K562 (cell line): ENCODE measurements at regions not wholly inside any gene's neighbourhood (a gene's known extent, or its start where the extent isn't known, plus 50 kb on each side); places are given as distances from the start of the nearest gene placed in this dataset.

Source experiments
- ATAC-seq: fragments of 200-7000 bp; cut with Tn5 transposase; 3 replicates; pipeline ENCODE4 v1.9.1; 2020; ENCODE audit warnings: moderate library complexity
- BruUV-seq: library from RNA; stranded (reverse); fragments of 400-500 nt; replicated peaks from 2 replicates; lab custom pipeline; 2021; lab: Mats Ljungman, UMichigan
- CTCF ChIA-PET: fragments of 300-600 bp; formaldehyde crosslinking; extraction: SDS; loops from one replicate; lab custom pipeline; 2021; ENCODE audit warnings: low intra/inter-chr PET ratio; lab: Yijun Ruan, JAX
- POLR2A ChIA-PET: fragments of 300-600, 350-650 bp; sonication (Branson Sonifier 250); formaldehyde crosslinking; extraction: SDS; loops from one replicate; lab custom pipeline; 2021; ENCODE audit warnings: antibody characterized with exemption, inconsistent platforms; lab: Yijun Ruan, JAX
- DNase-seq, 4 experiments: peaks; one replicate each; pipeline versions ENCODE4 v3.0.0 to v3.0.0-alpha.2; 2011 to 2018; ENCODE audit warnings: low spot score in 3 of 4, mixed read lengths in 3 of 4; ENCODE audit errors: extremely low read depth in 1 of 4
- FAIRE-seq: peaks from 2 replicates; lab custom pipeline; 2011; peaks lifted over from hg19 to GRCh38; lab: Jason Lieb, UNC
- H2AFZ ChIP-seq: 2 replicates; pipeline ENCODE4 v1.6.0; 2011; ENCODE audit warnings: low read depth, low read length, control low read depth, inconsistent platforms
- H3K27ac ChIP-seq: fragments of 200-600 bp; 3 replicates; pipeline ENCODE4 v1.8.0; 2011; ENCODE audit warnings: low read depth, mild to moderate bottlenecking, control low read depth, inconsistent platforms, low read length, moderate library complexity, mixed read lengths; ENCODE audit errors: extremely low read depth
- H3K27me3 ChIP-seq, 2 experiments: fragments of 300-600 bp in 1 of 2; 2 replicates in 1 of 2; 3 replicates in 1 of 2; pipeline versions ENCODE4 v1.6.0 to v1.8.0; 2011; ENCODE audit warnings: inconsistent platforms in 2 of 2, low read length in 2 of 2, mild to moderate bottlenecking in 1 of 2, mixed read lengths in 1 of 2, moderate library complexity in 1 of 2; ENCODE audit not compliant: control insufficient read depth in 2 of 2, insufficient read depth in 2 of 2
- H3K36me3 ChIP-seq: fragments of 300-600 bp; 3 replicates; pipeline ENCODE4 v1.8.0; 2011; ENCODE audit warnings: mild to moderate bottlenecking, low read length, inconsistent platforms; ENCODE audit not compliant: control insufficient read depth, insufficient read depth
- H3K4me1 ChIP-seq, 2 experiments: fragments of 200-600 bp in 1 of 2; replicated peaks in 1 of 2; 2 replicates in 1 of 2; 3 replicates in 1 of 2; pipeline versions ENCODE4 v1.5.1 to v1.8.0; 2011; ENCODE audit warnings: inconsistent platforms in 2 of 2, low read length in 2 of 2, mild to moderate bottlenecking in 1 of 2, mixed read lengths in 1 of 2, moderate library complexity in 1 of 2; ENCODE audit not compliant: control insufficient read depth in 2 of 2, insufficient read depth in 2 of 2
- H3K4me2 ChIP-seq: 2 replicates; pipeline ENCODE4 v1.6.1; 2011; ENCODE audit warnings: low read length, control low read depth, inconsistent platforms, mixed read lengths; ENCODE audit not compliant: insufficient read depth
- H3K4me3 ChIP-seq: fragments of 200-600 bp; sonication (generic), shearing (Covaris generic); 2 replicates; pipeline ENCODE4 v1.5.1; 2016; ENCODE audit warnings: control low read depth, inconsistent platforms
- H3K79me2 ChIP-seq: fragments of 200-600 bp; 3 replicates; pipeline ENCODE4 v1.8.0; 2011; ENCODE audit warnings: low read length, inconsistent platforms; ENCODE audit not compliant: control insufficient read depth, insufficient read depth
- H3K9ac ChIP-seq, 2 experiments: 2 replicates each; pipeline versions ENCODE4 v1.6.0 to v1.6.1; 2011; ENCODE audit warnings: low read depth in 2 of 2, low read length in 2 of 2, control low read depth in 1 of 2, inconsistent platforms in 1 of 2, mild to moderate bottlenecking in 1 of 2, mixed read lengths in 1 of 2; ENCODE audit not compliant: insufficient read depth in 1 of 2
- H3K9me1 ChIP-seq: one replicate; pipeline ENCODE4 v1.6.0; 2011; ENCODE audit warnings: inconsistent platforms, mild to moderate bottlenecking, low read length, moderate library complexity; ENCODE audit not compliant: control insufficient read depth, insufficient read depth
- H3K9me3 ChIP-seq: replicated peaks from 2 replicates; pipeline ENCODE4 v1.5.1; 2011; ENCODE audit warnings: low read depth, low read length, inconsistent platforms; ENCODE audit not compliant: control insufficient read depth, insufficient read depth
- H4K20me1 ChIP-seq: replicated peaks from 2 replicates; pipeline ENCODE4 v1.6.1; 2011; ENCODE audit warnings: low read length, inconsistent platforms, mixed read lengths; ENCODE audit not compliant: control insufficient read depth, insufficient read depth
- FIP1L1 ChIP-seq: fragments of 200-400 bp; formaldehyde crosslinking; IDR thresholded peaks from 2 replicates; pipeline ENCODE4 v1.6.1; 2018; ENCODE audit warnings: mild to moderate bottlenecking, low read depth, low read length; ENCODE audit not compliant: poor library complexity, severe bottlenecking
- KHSRP ChIP-seq: fragments of 450-650 bp; IDR thresholded peaks from 2 replicates; pipeline ENCODE4 v1.6.1; 2017
- MIER1 ChIP-seq: fragments of 450-650 bp; IDR thresholded peaks from 2 replicates; pipeline ENCODE4 v1.6.1; 2016; ENCODE audit warnings: antibody characterized with exemption, mild to moderate bottlenecking, low read depth
- MYBL2 ChIP-seq, 2 experiments: fragments of 450-650 bp in 1 of 2; sonication (generic) in 1 of 2; formaldehyde crosslinking in 1 of 2; IDR thresholded peaks; 2 replicates each; pipeline versions ENCODE4 v1.6.1 to v1.8.1; 2017 to 2022; ENCODE audit warnings: borderline replicate concordance in 1 of 2, inconsistent platforms in 1 of 2, low read depth in 1 of 2, mild to moderate bottlenecking in 1 of 2, missing genetic modification reagents in 1 of 2, moderate library complexity in 1 of 2
- ZFPM2 ChIP-seq: fragments of 250-450 bp; sonication (Bioruptor Pico); IDR thresholded peaks from 2 replicates; pipeline ENCODE4 v1.5.1; 2022; ENCODE audit warnings: mild to moderate bottlenecking
- ZNF717 ChIP-seq: fragments of 250-450 bp; sonication (Bioruptor Pico); IDR thresholded peaks from 2 replicates; pipeline ENCODE4 v1.5.0; 2021
- ZNF764 ChIP-seq: fragments of 250-450 bp; sonication (Bioruptor Pico); IDR thresholded peaks from 2 replicates; pipeline ENCODE4 v1.4.0; 2020; ENCODE audit warnings: low read depth, mild to moderate bottlenecking, moderate library complexity
- WGBS: fragments of 100-300 bp; shearing (Covaris generic); methylation state at CpG from one replicate; pipeline ENCODE4 v1.1.6; 2016; ENCODE audit warnings: low coverage, mixed read lengths; ENCODE audit not compliant: insufficient coverage; ENCODE audit errors: missing lambda C conversion rate; 5-methylcytosine and 5-hydroxymethylcytosine counted together
- in situ Hi-C: fragments of 300-500 bp; cut with MboI; formaldehyde crosslinking; loops from 4 replicates; pipeline ENCODE4 v1.15.0; 2018; ENCODE audit warnings: inconsistent platforms, mixed read lengths
- intact Hi-C: fragments of 100-400 bp; cut with micrococcal nuclease; formaldehyde crosslinking; loops from 2 replicates; pipeline ENCODE4 v1.14.2; 2022
- TF ChIP-seq, protein P1 (sequence below): sonication (generic); formaldehyde crosslinking; IDR thresholded peaks from 2 replicates; pipeline ENCODE4 v1.8.0; 2022; ENCODE audit warnings: mild to moderate bottlenecking, missing genetic modification reagents
- TF ChIP-seq, protein P2 (sequence below): sonication (generic); formaldehyde crosslinking; IDR thresholded peaks from 2 replicates; pipeline ENCODE4 v1.8.0; 2022; ENCODE audit warnings: missing genetic modification reagents, mild to moderate bottlenecking, borderline replicate concordance
- TF ChIP-seq, protein P3 (sequence below), 2 experiments: fragments of 150-350 bp in 1 of 2; IDR thresholded peaks; 2 replicates each; pipeline ENCODE4 v1.6.1; 2012 to 2016; ENCODE audit warnings: low read depth in 2 of 2, low read length in 2 of 2, mild to moderate bottlenecking in 1 of 2, moderate library complexity in 1 of 2

DNA sequence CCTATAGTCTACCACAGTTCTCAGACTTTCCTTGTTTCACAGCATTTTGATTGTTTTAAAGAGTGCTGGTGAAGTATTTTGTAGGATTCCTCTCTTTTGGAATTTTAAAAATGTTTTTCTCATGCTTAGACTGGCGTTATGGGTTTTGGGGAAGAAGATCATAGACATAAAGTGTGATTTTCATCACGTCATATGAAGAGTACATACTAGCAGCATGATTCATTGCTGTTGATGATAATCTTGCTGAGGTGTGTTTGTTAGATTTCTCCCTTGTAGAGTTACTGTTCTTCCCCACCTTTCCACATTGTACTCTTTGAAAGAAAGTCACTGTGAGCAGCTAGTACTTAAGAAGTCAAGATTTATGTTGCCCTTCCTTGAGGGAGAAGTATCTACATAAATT is 396.1 kb upstream of the GNPDA2 start (continued):
- TF ChIP-seq ZFPM2 (no peak), MYBL2 (IDR thresholded peaks at IDR 0.05; ENCODE audit: low read depth) (no peak), MYBL2 (CRISPR knock-in tag; IDR thresholded peaks at IDR 0.05; ENCODE audit: borderline replicate concordance) (no peak)

DNA sequence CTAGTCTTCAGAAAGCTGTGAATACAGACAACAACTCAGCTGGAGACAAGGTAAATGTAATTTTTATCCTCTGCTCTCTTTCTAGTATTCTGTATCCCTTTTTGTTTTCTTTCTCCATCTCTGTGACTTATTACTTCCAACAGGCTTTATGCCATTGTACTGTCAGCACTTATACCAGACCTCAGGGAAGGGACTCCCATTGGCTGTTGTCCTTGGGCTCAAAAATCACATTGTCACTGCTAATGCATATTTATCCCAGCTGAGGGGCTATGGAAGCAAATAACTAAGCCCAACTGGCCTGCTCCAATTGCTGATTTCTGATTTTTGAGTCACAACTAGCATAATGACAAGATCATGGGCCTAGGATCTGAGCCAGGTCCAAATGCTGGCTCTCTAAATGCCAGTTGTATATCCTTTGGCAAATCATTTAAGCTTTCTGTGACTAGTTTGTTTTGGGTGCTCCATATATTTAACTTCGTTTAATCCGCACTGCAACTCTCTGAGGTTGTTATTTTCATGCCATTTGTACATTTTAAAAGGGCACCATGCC is 395.1 kb upstream of the GNPDA2 start:
- WGBS: 0% methylated on average over 2 of the region's 2 CpGs
- CTCF ChIA-PET: no interaction called here
- Histone ChIP-seq H3K4me3 (no peak overlapping the region), H3K36me3 (no peaks in the 10 kb centered on the region), H3K9me1 (no peaks in the 10 kb centered on the region), H3K27ac (no peak overlapping the region), H4K20me1 (no peaks in the 10 kb centered on the region), H3K9ac (no peak overlapping the region), H3K79me2 (no peaks in the 10 kb centered on the region), H2AFZ (no peak overlapping the region), H3K4me2 (no peak overlapping the region), H3K27me3 (no peaks in the 10 kb centered on the region), H3K4me1 (no peaks in the 10 kb centered on the region), H3K9me3 (no peaks in the 10 kb centered on the region; the same call in 1 of the 2 replicates)
- FAIRE-seq (no peak), ATAC-seq (no peak), DNase-seq (no peak)
- POLR2A ChIA-PET: no interaction called here
- intact Hi-C loops: no loop called here
- in situ Hi-C loops: no loop called here
- no TSS peak for BruUV-seq
- TF ChIP-seq, protein P1, sequence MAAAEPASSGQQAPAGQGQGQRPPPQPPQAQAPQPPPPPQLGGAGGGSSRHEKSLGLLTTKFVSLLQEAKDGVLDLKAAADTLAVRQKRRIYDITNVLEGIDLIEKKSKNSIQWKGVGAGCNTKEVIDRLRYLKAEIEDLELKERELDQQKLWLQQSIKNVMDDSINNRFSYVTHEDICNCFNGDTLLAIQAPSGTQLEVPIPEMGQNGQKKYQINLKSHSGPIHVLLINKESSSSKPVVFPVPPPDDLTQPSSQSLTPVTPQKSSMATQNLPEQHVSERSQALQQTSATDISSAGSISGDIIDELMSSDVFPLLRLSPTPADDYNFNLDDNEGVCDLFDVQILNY (CRISPR knock-in tag): no peak
- TF ChIP-seq MIER1 (no peak), ZNF717 (no peak), KHSRP (no peak), FIP1L1 (no peak), ZNF764 (no peak)
- TF ChIP-seq, protein P2, sequence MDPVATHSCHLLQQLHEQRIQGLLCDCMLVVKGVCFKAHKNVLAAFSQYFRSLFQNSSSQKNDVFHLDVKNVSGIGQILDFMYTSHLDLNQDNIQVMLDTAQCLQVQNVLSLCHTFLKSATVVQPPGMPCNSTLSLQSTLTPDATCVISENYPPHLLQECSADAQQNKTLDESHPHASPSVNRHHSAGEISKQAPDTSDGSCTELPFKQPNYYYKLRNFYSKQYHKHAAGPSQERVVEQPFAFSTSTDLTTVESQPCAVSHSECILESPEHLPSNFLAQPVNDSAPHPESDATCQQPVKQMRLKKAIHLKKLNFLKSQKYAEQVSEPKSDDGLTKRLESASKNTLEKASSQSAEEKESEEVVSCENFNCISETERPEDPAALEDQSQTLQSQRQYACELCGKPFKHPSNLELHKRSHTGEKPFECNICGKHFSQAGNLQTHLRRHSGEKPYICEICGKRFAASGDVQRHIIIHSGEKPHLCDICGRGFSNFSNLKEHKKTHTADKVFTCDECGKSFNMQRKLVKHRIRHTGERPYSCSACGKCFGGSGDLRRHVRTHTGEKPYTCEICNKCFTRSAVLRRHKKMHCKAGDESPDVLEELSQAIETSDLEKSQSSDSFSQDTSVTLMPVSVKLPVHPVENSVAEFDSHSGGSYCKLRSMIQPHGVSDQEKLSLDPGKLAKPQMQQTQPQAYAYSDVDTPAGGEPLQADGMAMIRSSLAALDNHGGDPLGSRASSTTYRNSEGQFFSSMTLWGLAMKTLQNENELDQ (CRISPR knock-in tag): no peak
- TF ChIP-seq, protein P3, sequence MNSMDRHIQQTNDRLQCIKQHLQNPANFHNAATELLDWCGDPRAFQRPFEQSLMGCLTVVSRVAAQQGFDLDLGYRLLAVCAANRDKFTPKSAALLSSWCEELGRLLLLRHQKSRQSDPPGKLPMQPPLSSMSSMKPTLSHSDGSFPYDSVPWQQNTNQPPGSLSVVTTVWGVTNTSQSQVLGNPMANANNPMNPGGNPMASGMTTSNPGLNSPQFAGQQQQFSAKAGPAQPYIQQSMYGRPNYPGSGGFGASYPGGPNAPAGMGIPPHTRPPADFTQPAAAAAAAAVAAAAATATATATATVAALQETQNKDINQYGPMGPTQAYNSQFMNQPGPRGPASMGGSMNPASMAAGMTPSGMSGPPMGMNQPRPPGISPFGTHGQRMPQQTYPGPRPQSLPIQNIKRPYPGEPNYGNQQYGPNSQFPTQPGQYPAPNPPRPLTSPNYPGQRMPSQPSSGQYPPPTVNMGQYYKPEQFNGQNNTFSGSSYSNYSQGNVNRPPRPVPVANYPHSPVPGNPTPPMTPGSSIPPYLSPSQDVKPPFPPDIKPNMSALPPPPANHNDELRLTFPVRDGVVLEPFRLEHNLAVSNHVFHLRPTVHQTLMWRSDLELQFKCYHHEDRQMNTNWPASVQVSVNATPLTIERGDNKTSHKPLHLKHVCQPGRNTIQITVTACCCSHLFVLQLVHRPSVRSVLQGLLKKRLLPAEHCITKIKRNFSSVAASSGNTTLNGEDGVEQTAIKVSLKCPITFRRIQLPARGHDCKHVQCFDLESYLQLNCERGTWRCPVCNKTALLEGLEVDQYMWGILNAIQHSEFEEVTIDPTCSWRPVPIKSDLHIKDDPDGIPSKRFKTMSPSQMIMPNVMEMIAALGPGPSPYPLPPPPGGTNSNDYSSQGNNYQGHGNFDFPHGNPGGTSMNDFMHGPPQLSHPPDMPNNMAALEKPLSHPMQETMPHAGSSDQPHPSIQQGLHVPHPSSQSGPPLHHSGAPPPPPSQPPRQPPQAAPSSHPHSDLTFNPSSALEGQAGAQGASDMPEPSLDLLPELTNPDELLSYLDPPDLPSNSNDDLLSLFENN (IDR thresholded peaks at IDR 0.05; ENCODE audit: low read depth in 2 of 2, low read length in 2 of 2): no peak
